WTC11 (cell line): ENCODE measurements at regions not wholly inside any gene's neighbourhood (a gene's known extent, or its start where the extent isn't known, plus 50 kb on each side); places are given as distances from the start of the nearest gene placed in this dataset.

Experiments
- ATAC-seq: fragments of 200-7000 bp; cut with Tn5 transposase; 2 replicates; pipeline ENCODE4 v1.10.0; 2021; ENCODE audit warnings: mild to moderate bottlenecking, moderate library complexity
- CTCF ChIA-PET: fragments of 300-600 bp; sonication (Branson Sonifier 250); formaldehyde crosslinking; loops from one replicate; lab custom pipeline; 2021; ENCODE audit warnings: antibody characterized with exemption; lab: Charles Lee
- POLR2A ChIA-PET: fragments of 350-600 bp; sonication (Branson Sonifier 250); formaldehyde crosslinking; loops from one replicate; lab custom pipeline; 2021; ENCODE audit warnings: antibody characterized with exemption; lab: Charles Lee
- DNase-seq: peaks from one replicate; pipeline ENCODE4 v3.0.0; 2021; ENCODE audit warnings: low spot score
- H3K27ac Mint-ChIP-seq: 2 replicates; pipeline ENCODE4 v1.8.0; 2021; ENCODE audit warnings: mixed read lengths
- H3K27me3 Mint-ChIP-seq: 2 replicates; pipeline ENCODE4 v1.8.0; 2021; ENCODE audit warnings: low read depth, mild to moderate bottlenecking, moderate library complexity, mixed read lengths
- H3K36me3 Mint-ChIP-seq: 2 replicates; pipeline ENCODE4 v1.8.0; 2021; ENCODE audit warnings: mixed read lengths
- H3K4me1 Mint-ChIP-seq: 2 replicates; pipeline ENCODE4 v1.8.0; 2022; ENCODE audit warnings: mixed read lengths
- H3K4me3 Mint-ChIP-seq: 2 replicates; pipeline ENCODE4 v1.8.0; 2021; ENCODE audit warnings: mild to moderate bottlenecking, moderate library complexity, mixed read lengths
- H3K9me3 Mint-ChIP-seq: 2 replicates; pipeline ENCODE4 v1.8.0; 2021; ENCODE audit warnings: mixed read lengths
- CREB1 ChIP-seq: sonication (generic); formaldehyde crosslinking; IDR thresholded peaks from 2 replicates; pipeline ENCODE4 v1.8.0; 2023; ENCODE audit warnings: mild to moderate bottlenecking, missing genetic modification reagents
- FOXJ3 ChIP-seq: sonication (generic); formaldehyde crosslinking; IDR thresholded peaks from 2 replicates; pipeline ENCODE4 v1.9.0; 2021; ENCODE audit warnings: missing genetic modification reagents, mild to moderate bottlenecking, borderline replicate concordance
- GABPB1 ChIP-seq: sonication (generic); formaldehyde crosslinking; IDR thresholded peaks from 2 replicates; pipeline ENCODE4 v1.8.1; 2023; ENCODE audit warnings: mild to moderate bottlenecking, missing genetic modification reagents
- JAZF1 ChIP-seq: fragments of 250-450 bp; sonication (Bioruptor Pico); IDR thresholded peaks from 2 replicates; pipeline ENCODE4 v1.9.0; 2021; ENCODE audit warnings: moderate library complexity, mild to moderate bottlenecking, inconsistent platforms
- KAT7 ChIP-seq: sonication (generic); formaldehyde crosslinking; IDR thresholded peaks from 2 replicates; pipeline ENCODE4 v1.8.1; 2023; ENCODE audit warnings: missing genetic modification reagents, mild to moderate bottlenecking, borderline replicate concordance
- NR2C2 ChIP-seq: sonication (generic); formaldehyde crosslinking; IDR thresholded peaks from 2 replicates; pipeline ENCODE4 v1.8.0; 2022; ENCODE audit warnings: mild to moderate bottlenecking, missing genetic modification reagents
- NR3C1 ChIP-seq: sonication (generic); formaldehyde crosslinking; conservative IDR thresholded peaks from 2 replicates; pipeline ENCODE4 v1.8.1; 2023; ENCODE audit warnings: low read depth, mild to moderate bottlenecking, missing genetic modification reagents
- SMAD3 ChIP-seq: sonication (generic); formaldehyde crosslinking; IDR thresholded peaks from 2 replicates; pipeline ENCODE4 v1.8.0; 2022; ENCODE audit warnings: missing genetic modification reagents, mild to moderate bottlenecking, borderline replicate concordance
- SOX15 ChIP-seq: fragments of 250-450 bp; sonication (Bioruptor Pico); IDR thresholded peaks from 2 replicates; pipeline ENCODE4 v1.9.0; 2021; ENCODE audit warnings: mild to moderate bottlenecking
- SP1 ChIP-seq: sonication (generic); formaldehyde crosslinking; conservative IDR thresholded peaks from 2 replicates; pipeline ENCODE4 v1.8.1; 2022; ENCODE audit warnings: missing genetic modification reagents
- ZBTB21 ChIP-seq: sonication (generic); formaldehyde crosslinking; IDR thresholded peaks from 2 replicates; pipeline ENCODE4 v1.8.1; 2023; ENCODE audit warnings: mild to moderate bottlenecking, missing genetic modification reagents, borderline replicate concordance
- ZNF263 ChIP-seq: sonication (generic); formaldehyde crosslinking; IDR thresholded peaks from 2 replicates; pipeline ENCODE4 v1.8.1; 2022; ENCODE audit warnings: low read depth, mild to moderate bottlenecking, moderate library complexity, missing genetic modification reagents
- TF ChIP-seq, protein P1 (sequence below): sonication (generic); formaldehyde crosslinking; IDR thresholded peaks from 2 replicates; pipeline ENCODE4 v1.8.1; 2023; ENCODE audit warnings: mild to moderate bottlenecking, missing genetic modification reagents
- TF ChIP-seq, protein P2 (sequence below): fragments of 250-450 bp; sonication (Bioruptor Pico); IDR thresholded peaks from 2 replicates; pipeline ENCODE4 v1.9.0; 2021; ENCODE audit warnings: mild to moderate bottlenecking, borderline replicate concordance
- TF ChIP-seq, protein P3 (sequence below): sonication (generic); formaldehyde crosslinking; IDR thresholded peaks from 2 replicates; pipeline ENCODE4 v1.8.0; 2022; ENCODE audit warnings: mild to moderate bottlenecking, missing genetic modification reagents
- TF ChIP-seq, protein P4 (sequence below): sonication (generic); formaldehyde crosslinking; IDR thresholded peaks from 2 replicates; pipeline ENCODE4 v1.8.0; 2022; ENCODE audit warnings: mild to moderate bottlenecking, missing genetic modification reagents
- TF ChIP-seq, protein P5 (sequence below): fragments of 200-600 bp; IDR thresholded peaks from 2 replicates; pipeline ENCODE4 v1.8.0; 2022; ENCODE audit warnings: antibody characterized with exemption
- TF ChIP-seq, protein P6 (sequence below): sonication (generic); formaldehyde crosslinking; IDR thresholded peaks from 2 replicates; pipeline ENCODE4 v1.8.0; 2022; ENCODE audit warnings: missing genetic modification reagents

DNA sequence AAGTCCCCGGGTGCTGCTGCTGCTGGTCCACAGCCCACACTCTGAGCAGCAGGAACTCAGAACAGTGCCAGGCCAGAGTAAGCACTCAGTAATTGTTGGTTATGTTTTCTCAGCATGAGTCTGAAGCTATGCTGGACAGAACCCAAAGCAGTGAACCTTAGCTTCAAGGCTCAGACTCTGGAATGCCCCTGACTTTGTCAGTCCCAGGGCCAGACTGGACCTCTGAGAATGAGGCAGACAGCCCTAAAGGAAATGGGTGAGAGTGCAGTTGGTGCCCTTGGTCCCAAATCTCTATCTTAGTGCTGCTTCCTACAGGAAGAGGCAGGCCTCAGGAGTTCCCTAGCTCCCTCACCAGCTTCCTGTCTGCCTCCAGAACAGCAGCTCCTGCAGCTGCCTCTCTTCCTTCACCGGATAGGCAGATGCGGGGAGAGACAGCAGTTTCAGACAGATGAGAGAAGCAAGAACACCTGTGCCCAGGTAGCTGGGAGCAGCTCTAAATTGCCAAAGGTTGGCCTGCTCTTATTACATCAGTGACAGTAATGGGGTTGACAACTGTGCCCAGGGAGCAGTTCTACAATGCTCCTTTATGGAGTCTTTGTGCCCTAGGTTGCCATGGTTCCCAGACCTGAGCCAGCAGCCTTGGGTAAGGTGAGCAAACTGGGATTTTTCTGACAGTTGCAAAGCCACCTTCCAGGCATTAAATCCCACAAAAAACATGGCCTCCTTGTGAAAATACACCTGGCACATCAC lies 82.2 kb upstream of the CXCL14 start (continued):
- TF ChIP-seq, protein P1, sequence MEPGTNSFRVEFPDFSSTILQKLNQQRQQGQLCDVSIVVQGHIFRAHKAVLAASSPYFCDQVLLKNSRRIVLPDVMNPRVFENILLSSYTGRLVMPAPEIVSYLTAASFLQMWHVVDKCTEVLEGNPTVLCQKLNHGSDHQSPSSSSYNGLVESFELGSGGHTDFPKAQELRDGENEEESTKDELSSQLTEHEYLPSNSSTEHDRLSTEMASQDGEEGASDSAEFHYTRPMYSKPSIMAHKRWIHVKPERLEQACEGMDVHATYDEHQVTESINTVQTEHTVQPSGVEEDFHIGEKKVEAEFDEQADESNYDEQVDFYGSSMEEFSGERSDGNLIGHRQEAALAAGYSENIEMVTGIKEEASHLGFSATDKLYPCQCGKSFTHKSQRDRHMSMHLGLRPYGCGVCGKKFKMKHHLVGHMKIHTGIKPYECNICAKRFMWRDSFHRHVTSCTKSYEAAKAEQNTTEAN (CRISPR knock-in tag) = no peak
- TF ChIP-seq SOX15 (CRISPR knock-in tag) = no peak
- TF ChIP-seq NR3C1 = no peak
- TF ChIP-seq FOXJ3 (CRISPR knock-in tag) = no peak
- no peak for TF ChIP-seq NR2C2 (CRISPR knock-in tag)
- TF ChIP-seq, all 79 proteins: peak for 0

DNA sequence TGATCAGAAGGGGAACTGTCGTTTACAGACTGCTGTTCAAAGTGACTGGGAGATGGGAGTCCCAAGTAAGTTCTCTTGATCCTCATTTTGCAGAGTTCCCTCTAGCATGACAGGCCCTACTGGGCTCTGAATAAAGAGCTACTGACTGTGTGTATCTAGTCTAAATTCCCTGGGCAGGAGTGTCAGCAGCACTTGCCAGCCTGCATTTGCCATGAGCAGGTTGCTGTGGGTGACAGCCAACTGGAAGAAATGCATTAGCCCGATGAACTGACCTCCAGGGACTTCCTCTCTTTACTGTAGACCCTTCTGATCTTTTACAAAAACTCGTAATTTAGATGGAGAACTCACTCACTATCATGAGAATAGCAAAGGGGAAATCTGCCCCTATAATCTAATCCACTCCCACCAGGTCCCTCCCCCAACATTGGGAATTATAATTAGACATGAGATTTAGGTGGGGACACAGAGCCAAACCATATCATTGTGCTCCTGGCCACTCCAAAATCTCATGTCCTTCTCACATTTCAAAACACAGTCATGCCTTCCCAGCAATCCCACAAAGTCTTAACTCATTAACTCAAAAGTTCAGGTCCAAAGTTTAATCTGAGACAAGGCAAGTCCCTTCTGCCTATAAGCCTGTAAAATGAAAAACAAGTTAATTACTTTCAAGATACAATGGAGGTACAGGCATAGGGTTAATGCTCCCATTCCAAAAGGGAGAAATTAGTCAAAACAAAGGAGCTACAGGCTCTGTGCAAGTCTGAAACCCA lies 78.9 kb upstream of the CXCL14 start:
- Mint-ChIP-seq H3K27ac (no peak overlapping the region), H3K4me3 (no peak overlapping the region), H3K27me3 (peaks cover 3% of the 10 kb centered on the region; the same call in 1 of the 2 replicates), H3K36me3 (peaks cover 15% of the 10 kb centered on the region), H3K4me1 (peaks cover 9% of the 10 kb centered on the region), H3K9me3 (peaks cover 27% of the 10 kb centered on the region)
- DNase-seq (no peak), ATAC-seq (no peak)
- ChIA-PET POLR2A (no interaction called here), CTCF (no interaction called here)
- TF ChIP-seq SP1 (CRISPR knock-in tag) = no peak
- TF ChIP-seq, all 79 proteins: peak for 0

DNA sequence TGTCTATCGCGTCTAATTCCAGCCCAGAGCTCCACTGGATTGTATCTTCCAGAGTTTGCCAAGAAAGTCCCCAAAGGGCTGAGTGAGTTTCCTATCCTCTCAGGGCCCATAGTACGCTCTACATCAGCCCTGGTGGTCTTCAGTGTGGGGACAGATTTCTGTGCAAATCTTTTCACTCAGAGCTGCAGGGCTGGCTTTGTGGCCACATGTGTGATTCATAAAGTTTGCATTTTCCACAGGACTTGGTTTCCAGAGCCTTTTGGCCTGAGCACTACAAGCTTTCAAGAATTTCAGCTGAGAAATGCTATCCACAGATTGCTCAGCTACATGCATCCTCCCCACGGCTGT lies 76.7 kb upstream of the CXCL14 start:
- no peak overlapping the region for H3K4me3 Mint-ChIP-seq
- POLR2A ChIA-PET = interaction anchor here (0.9 kb wide), 1 partner anchor 13 kb away, joined by 3 read pairs; no protein-coding TSS in a partner anchor
- H3K9me3 Mint-ChIP-seq = peaks cover 28% of the 10 kb centered on the region
- H3K27ac Mint-ChIP-seq = no peak overlapping the region
- H3K4me1 Mint-ChIP-seq = no peaks in the 10 kb centered on the region
- ATAC-seq (no peak), DNase-seq (no peak)
- H3K36me3 Mint-ChIP-seq = peaks cover 15% of the 10 kb centered on the region
- peaks cover 3% of the 10 kb centered on the region; the same call in 1 of the 2 replicates for H3K27me3 Mint-ChIP-seq
- CTCF ChIA-PET = interaction anchor here (0.9 kb wide), 1 partner anchor 89 kb away, joined by 3 read pairs; no protein-coding TSS in a partner anchor
- no peak for TF ChIP-seq ZBTB21 (CRISPR knock-in tag)
- TF ChIP-seq, protein P2, sequence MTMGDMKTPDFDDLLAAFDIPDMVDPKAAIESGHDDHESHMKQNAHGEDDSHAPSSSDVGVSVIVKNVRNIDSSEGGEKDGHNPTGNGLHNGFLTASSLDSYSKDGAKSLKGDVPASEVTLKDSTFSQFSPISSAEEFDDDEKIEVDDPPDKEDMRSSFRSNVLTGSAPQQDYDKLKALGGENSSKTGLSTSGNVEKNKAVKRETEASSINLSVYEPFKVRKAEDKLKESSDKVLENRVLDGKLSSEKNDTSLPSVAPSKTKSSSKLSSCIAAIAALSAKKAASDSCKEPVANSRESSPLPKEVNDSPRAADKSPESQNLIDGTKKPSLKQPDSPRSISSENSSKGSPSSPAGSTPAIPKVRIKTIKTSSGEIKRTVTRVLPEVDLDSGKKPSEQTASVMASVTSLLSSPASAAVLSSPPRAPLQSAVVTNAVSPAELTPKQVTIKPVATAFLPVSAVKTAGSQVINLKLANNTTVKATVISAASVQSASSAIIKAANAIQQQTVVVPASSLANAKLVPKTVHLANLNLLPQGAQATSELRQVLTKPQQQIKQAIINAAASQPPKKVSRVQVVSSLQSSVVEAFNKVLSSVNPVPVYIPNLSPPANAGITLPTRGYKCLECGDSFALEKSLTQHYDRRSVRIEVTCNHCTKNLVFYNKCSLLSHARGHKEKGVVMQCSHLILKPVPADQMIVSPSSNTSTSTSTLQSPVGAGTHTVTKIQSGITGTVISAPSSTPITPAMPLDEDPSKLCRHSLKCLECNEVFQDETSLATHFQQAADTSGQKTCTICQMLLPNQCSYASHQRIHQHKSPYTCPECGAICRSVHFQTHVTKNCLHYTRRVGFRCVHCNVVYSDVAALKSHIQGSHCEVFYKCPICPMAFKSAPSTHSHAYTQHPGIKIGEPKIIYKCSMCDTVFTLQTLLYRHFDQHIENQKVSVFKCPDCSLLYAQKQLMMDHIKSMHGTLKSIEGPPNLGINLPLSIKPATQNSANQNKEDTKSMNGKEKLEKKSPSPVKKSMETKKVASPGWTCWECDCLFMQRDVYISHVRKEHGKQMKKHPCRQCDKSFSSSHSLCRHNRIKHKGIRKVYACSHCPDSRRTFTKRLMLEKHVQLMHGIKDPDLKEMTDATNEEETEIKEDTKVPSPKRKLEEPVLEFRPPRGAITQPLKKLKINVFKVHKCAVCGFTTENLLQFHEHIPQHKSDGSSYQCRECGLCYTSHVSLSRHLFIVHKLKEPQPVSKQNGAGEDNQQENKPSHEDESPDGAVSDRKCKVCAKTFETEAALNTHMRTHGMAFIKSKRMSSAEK = no peak
- no peak for TF ChIP-seq CREB1 (CRISPR knock-in tag)
- TF ChIP-seq, protein P3, sequence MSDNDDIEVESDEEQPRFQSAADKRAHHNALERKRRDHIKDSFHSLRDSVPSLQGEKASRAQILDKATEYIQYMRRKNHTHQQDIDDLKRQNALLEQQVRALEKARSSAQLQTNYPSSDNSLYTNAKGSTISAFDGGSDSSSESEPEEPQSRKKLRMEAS (CRISPR knock-in tag) = no peak
- TF ChIP-seq KAT7 = no peak
- TF ChIP-seq, protein P4, sequence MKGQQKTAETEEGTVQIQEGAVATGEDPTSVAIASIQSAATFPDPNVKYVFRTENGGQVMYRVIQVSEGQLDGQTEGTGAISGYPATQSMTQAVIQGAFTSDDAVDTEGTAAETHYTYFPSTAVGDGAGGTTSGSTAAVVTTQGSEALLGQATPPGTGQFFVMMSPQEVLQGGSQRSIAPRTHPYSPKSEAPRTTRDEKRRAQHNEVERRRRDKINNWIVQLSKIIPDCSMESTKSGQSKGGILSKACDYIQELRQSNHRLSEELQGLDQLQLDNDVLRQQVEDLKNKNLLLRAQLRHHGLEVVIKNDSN (CRISPR knock-in tag) = no peak
- TF ChIP-seq, protein P1 (CRISPR knock-in tag) = no peak
- no peak for TF ChIP-seq SMAD3 (CRISPR knock-in tag)
- TF ChIP-seq, protein P5, sequence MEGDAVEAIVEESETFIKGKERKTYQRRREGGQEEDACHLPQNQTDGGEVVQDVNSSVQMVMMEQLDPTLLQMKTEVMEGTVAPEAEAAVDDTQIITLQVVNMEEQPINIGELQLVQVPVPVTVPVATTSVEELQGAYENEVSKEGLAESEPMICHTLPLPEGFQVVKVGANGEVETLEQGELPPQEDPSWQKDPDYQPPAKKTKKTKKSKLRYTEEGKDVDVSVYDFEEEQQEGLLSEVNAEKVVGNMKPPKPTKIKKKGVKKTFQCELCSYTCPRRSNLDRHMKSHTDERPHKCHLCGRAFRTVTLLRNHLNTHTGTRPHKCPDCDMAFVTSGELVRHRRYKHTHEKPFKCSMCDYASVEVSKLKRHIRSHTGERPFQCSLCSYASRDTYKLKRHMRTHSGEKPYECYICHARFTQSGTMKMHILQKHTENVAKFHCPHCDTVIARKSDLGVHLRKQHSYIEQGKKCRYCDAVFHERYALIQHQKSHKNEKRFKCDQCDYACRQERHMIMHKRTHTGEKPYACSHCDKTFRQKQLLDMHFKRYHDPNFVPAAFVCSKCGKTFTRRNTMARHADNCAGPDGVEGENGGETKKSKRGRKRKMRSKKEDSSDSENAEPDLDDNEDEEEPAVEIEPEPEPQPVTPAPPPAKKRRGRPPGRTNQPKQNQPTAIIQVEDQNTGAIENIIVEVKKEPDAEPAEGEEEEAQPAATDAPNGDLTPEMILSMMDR = no peak
- TF ChIP-seq ZNF263 (CRISPR knock-in tag) = no peak
- no peak for TF ChIP-seq JAZF1
- TF ChIP-seq, protein P6, sequence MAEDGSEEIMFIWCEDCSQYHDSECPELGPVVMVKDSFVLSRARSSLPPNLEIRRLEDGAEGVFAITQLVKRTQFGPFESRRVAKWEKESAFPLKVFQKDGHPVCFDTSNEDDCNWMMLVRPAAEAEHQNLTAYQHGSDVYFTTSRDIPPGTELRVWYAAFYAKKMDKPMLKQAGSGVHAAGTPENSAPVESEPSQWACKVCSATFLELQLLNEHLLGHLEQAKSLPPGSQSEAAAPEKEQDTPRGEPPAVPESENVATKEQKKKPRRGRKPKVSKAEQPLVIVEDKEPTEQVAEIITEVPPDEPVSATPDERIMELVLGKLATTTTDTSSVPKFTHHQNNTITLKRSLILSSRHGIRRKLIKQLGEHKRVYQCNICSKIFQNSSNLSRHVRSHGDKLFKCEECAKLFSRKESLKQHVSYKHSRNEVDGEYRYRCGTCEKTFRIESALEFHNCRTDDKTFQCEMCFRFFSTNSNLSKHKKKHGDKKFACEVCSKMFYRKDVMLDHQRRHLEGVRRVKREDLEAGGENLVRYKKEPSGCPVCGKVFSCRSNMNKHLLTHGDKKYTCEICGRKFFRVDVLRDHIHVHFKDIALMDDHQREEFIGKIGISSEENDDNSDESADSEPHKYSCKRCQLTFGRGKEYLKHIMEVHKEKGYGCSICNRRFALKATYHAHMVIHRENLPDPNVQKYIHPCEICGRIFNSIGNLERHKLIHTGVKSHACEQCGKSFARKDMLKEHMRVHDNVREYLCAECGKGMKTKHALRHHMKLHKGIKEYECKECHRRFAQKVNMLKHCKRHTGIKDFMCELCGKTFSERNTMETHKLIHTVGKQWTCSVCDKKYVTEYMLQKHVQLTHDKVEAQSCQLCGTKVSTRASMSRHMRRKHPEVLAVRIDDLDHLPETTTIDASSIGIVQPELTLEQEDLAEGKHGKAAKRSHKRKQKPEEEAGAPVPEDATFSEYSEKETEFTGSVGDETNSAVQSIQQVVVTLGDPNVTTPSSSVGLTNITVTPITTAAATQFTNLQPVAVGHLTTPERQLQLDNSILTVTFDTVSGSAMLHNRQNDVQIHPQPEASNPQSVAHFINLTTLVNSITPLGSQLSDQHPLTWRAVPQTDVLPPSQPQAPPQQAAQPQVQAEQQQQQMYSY = no peak
- TF ChIP-seq GABPB1 (CRISPR knock-in tag) = no peak
